ENCODE measurements at regions not wholly inside any gene's neighbourhood (a gene's known extent, or its start where the extent isn't known, plus 50 kb on each side); places are given as distances from the start of the nearest gene placed in this dataset.

DNA sequence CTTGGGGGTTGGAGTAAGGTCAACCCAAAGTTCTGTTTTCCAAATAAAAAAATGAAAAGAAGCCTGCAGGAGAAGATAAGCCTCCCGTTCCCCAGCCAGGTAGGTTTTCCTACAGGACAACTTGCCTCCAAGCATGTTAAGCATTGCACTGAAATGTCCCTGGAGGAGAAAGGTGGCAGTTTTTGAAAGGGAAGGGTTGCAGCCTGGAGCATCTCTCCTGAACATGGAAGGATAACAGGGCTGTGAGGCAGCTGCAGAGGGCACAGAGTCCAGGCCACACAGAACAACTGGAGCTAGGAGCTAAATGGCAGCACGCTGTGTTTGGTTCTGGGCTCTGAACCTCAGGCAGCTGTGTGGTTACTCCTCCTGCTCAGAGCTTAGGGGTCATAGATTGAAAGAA lies 452.9 kb downstream of the TCERG1L start:
- Histone ChIP-seq H2AFZ (ENCODE audit: low read length) (no peak overlapping the region), H3K4me3 (ENCODE audit: low read length, poor library complexity, severe bottlenecking) (no peak overlapping the region), H3F3A (ENCODE audit: low read depth) (no peaks in the 10 kb centered on the region), H3K9me2 (replicated peaks; ENCODE audit: low read depth, low read length) (no peaks in the 10 kb centered on the region), H3K4me1 (ENCODE audit: insufficient read depth, low read length, poor library complexity, severe bottlenecking) (no peaks in the 10 kb centered on the region), H3K9me3 (ENCODE audit: insufficient read depth, low read depth, low read length) (peaks cover 15% of the 10 kb centered on the region; the same call in 1 of the 2 replicates), H3K4me2 (ENCODE audit: low read depth, low read length, poor library complexity, severe bottlenecking) (no peak overlapping the region), H3K9ac (ENCODE audit: low read depth, low read length, poor library complexity, severe bottlenecking) (no peak overlapping the region), H3K79me2 (ENCODE audit: insufficient read depth, low read length) (no peaks in the 10 kb centered on the region), H3K36me3 (ENCODE audit: insufficient read depth, low read length) (no peaks in the 10 kb centered on the region), H4K20me1 (ENCODE audit: insufficient read depth, low read length, poor library complexity, severe bottlenecking) (no peaks in the 10 kb centered on the region), H3K27me3 (ENCODE audit: insufficient read depth, low read length, poor library complexity, severe bottlenecking) (no peaks in the 10 kb centered on the region)
- TF ChIP-seq EZH2phosphoT487 (IDR thresholded peaks at IDR 0.05; ENCODE audit: borderline replicate concordance) (no peak), CTCF (conservative IDR thresholded peaks at IDR 0.05; ENCODE audit: low read length) (no peak)

GRCh38 chr10:130859427-130859826 lies 452.1 kb downstream of the TCERG1L start:
- no peaks in the 10 kb centered on the region for H3K27me3 ChIP-seq (ENCODE audit: insufficient read depth, low read length, poor library complexity, severe bottlenecking)
- H3K36me3 ChIP-seq (ENCODE audit: insufficient read depth, low read length), result no peaks in the 10 kb centered on the region
- H4K20me1 ChIP-seq (ENCODE audit: insufficient read depth, low read length, poor library complexity, severe bottlenecking), result no peaks in the 10 kb centered on the region
- TF ChIP-seq CTCF (conservative IDR thresholded peaks at IDR 0.05; ENCODE audit: low read length), result no peak
- no peak for TF ChIP-seq EZH2phosphoT487 (IDR thresholded peaks at IDR 0.05; ENCODE audit: borderline replicate concordance)
- no peak overlapping the region for H3K4me3 ChIP-seq (ENCODE audit: low read length, poor library complexity, severe bottlenecking)
- peaks cover 15% of the 10 kb centered on the region; the same call in 1 of the 2 replicates for H3K9me3 ChIP-seq (ENCODE audit: insufficient read depth, low read depth, low read length)
- no peaks in the 10 kb centered on the region for H3K79me2 ChIP-seq (ENCODE audit: insufficient read depth, low read length)
- H3K4me1 ChIP-seq (ENCODE audit: insufficient read depth, low read length, poor library complexity, severe bottlenecking), result no peaks in the 10 kb centered on the region
- no peaks in the 10 kb centered on the region for H3F3A ChIP-seq (ENCODE audit: low read depth)
- H2AFZ ChIP-seq (ENCODE audit: low read length), result no peak overlapping the region
- H3K9me2 ChIP-seq (replicated peaks; ENCODE audit: low read depth, low read length), result no peaks in the 10 kb centered on the region
- H3K9ac ChIP-seq (ENCODE audit: low read depth, low read length, poor library complexity, severe bottlenecking), result no peak overlapping the region
- H3K4me2 ChIP-seq (ENCODE audit: low read depth, low read length, poor library complexity, severe bottlenecking), result no peak overlapping the region

DNA sequence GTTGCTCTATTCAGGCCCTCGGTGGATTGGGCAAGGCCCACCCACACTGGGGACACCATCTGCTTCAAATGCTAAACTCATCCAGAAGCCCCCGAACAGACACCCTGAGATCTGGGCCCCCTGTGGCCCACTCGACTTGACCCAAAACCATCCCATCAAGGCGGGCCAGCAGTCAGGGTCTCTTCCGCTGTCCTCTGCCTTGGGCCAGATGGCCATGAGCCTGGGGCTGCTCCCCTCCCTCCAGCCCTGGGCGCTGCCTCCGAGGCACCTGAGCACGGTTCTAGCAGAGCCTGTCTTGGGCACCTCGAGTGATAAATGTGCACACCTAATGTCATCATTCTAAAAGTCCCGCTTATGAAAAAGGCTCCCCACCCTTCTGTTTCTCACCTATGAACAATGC lies 449.4 kb downstream of the TCERG1L start:
- Histone ChIP-seq H3K9me2 (replicated peaks; ENCODE audit: low read depth, low read length) (no peaks in the 10 kb centered on the region), H3K4me3 (ENCODE audit: low read length, poor library complexity, severe bottlenecking) (no peak overlapping the region), H3K79me2 (ENCODE audit: insufficient read depth, low read length) (no peaks in the 10 kb centered on the region), H3K9ac (ENCODE audit: low read depth, low read length, poor library complexity, severe bottlenecking) (no peak overlapping the region), H3F3A (ENCODE audit: low read depth) (no peaks in the 10 kb centered on the region), H3K4me1 (ENCODE audit: insufficient read depth, low read length, poor library complexity, severe bottlenecking) (no peaks in the 10 kb centered on the region), H3K36me3 (ENCODE audit: insufficient read depth, low read length) (no peaks in the 10 kb centered on the region), H3K27me3 (ENCODE audit: insufficient read depth, low read length, poor library complexity, severe bottlenecking) (no peaks in the 10 kb centered on the region), H2AFZ (ENCODE audit: low read length) (no peak overlapping the region), H4K20me1 (ENCODE audit: insufficient read depth, low read length, poor library complexity, severe bottlenecking) (no peaks in the 10 kb centered on the region), H3K4me2 (ENCODE audit: low read depth, low read length, poor library complexity, severe bottlenecking) (no peak overlapping the region), H3K9me3 (ENCODE audit: insufficient read depth, low read depth, low read length) (peaks cover 8% of the 10 kb centered on the region; the same call in 1 of the 2 replicates)
- TF ChIP-seq CTCF (conservative IDR thresholded peaks at IDR 0.05; ENCODE audit: low read length) (no peak), EZH2phosphoT487 (IDR thresholded peaks at IDR 0.05; ENCODE audit: borderline replicate concordance) (no peak)
